GM13976 (cell line): ENCODE measurements at regions not wholly inside any gene's neighbourhood (a gene's known extent, or its start where the extent isn't known, plus 50 kb on each side); places are given as distances from the start of the nearest gene placed in this dataset.

Experiments
- DNase-seq: peaks from one replicate; pipeline ENCODE4 v3.0.0; 2012; ENCODE audit warnings: low spot score
- in situ Hi-C: fragments of 300-500 bp; cut with MboI; formaldehyde crosslinking; loops from one replicate; pipeline ENCODE4 v1.12.0; 2022; ENCODE audit warnings: low sequenced_read_pairs, mixed read lengths, inconsistent platforms; ENCODE audit not compliant: unreplicated experiment
- TF ChIP-seq, protein P1 (sequence below): IDR thresholded peaks from 2 replicates; pipeline ENCODE4 v1.5.1; 2012; ENCODE audit warnings: borderline replicate concordance, mild to moderate bottlenecking; ENCODE audit not compliant: insufficient read depth; ENCODE audit errors: extremely low read depth, missing control alignments, control extremely low read depth

DNA sequence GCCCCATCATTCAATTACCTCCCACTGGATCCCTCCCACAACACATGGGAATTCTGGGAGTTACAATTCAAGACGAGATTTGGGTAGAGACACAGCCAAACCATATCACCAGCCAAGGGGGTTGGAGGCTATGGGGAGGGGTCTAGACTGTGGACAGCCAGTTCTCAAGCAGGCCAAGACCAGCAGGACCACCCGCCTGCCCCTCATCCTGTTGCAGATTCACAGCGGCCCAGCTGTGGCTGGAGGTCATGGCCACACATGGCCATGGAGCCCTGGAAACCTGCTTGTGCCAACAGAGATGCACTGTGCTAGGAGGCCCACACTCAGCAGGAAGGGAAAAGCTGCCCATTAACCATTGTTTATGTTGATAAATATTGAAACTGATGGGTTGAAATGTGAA is 240.5 kb downstream of the TTLL2 start:
- DNase-seq = no peak
- TF ChIP-seq, protein P1, sequence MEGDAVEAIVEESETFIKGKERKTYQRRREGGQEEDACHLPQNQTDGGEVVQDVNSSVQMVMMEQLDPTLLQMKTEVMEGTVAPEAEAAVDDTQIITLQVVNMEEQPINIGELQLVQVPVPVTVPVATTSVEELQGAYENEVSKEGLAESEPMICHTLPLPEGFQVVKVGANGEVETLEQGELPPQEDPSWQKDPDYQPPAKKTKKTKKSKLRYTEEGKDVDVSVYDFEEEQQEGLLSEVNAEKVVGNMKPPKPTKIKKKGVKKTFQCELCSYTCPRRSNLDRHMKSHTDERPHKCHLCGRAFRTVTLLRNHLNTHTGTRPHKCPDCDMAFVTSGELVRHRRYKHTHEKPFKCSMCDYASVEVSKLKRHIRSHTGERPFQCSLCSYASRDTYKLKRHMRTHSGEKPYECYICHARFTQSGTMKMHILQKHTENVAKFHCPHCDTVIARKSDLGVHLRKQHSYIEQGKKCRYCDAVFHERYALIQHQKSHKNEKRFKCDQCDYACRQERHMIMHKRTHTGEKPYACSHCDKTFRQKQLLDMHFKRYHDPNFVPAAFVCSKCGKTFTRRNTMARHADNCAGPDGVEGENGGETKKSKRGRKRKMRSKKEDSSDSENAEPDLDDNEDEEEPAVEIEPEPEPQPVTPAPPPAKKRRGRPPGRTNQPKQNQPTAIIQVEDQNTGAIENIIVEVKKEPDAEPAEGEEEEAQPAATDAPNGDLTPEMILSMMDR = no peak
- in situ Hi-C loops = no loop called here

DNA sequence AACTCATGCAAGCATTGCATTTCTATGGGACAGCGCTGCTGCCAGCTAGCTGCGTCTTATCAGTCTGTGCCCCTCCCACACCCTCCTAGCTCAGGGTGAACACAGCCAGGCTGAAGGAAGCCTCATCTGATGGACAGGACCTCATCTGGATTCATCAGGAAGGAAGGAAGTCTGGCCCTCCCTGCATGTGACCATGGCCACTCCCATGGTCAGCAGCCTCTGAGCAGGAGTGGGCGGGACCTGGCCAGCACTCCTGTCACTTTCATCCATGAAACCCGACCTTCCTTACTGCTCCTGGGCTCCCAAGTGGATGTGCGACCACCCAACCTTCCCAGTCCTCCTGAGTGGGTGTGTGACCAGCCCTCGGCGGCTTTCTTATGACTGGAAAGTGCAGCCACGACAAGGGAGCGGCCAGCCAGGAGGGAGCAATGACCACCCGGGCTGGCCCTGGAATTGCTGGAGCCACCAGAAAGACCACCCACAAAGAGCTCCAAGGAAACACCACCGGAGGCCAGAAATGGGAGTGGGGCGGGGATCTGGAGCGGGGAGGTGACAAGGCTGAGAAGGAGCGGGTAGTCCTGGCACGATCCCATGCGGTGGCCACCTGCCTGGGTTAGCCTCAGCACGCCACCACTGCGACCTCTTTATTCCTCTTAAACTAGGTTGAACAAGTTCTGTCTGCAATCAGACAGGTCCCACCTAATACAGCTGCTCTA is 241.2 kb downstream of the TTLL2 start:
- TF ChIP-seq, protein P1 = no peak
- DNase-seq = no peak
- in situ Hi-C loops = no loop called here

DNA sequence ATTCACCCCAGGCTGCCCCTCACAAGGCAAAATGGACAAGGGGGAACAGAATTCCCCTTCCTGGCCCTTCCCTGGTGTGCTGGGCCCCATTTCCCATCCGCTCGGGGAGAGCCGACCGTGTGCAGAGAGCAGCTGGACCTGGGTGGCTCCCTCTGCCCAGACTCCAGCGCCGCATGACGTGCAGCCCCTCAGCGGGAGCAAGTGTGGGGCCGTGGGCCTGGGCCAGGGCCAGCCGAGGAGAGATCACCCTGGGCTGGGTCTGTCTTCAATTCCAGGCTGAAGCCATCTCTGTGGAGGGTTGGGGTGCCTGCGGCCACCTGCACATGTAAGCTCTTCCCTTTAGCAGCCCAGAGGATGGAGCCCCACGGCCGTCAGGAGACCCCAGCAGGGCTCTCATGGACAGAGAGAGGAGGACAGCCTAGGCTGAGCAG is 241.8 kb downstream of the TTLL2 start:
- in situ Hi-C loops = no loop called here
- no peak for DNase-seq
- TF ChIP-seq, protein P1 = no peak

DNA sequence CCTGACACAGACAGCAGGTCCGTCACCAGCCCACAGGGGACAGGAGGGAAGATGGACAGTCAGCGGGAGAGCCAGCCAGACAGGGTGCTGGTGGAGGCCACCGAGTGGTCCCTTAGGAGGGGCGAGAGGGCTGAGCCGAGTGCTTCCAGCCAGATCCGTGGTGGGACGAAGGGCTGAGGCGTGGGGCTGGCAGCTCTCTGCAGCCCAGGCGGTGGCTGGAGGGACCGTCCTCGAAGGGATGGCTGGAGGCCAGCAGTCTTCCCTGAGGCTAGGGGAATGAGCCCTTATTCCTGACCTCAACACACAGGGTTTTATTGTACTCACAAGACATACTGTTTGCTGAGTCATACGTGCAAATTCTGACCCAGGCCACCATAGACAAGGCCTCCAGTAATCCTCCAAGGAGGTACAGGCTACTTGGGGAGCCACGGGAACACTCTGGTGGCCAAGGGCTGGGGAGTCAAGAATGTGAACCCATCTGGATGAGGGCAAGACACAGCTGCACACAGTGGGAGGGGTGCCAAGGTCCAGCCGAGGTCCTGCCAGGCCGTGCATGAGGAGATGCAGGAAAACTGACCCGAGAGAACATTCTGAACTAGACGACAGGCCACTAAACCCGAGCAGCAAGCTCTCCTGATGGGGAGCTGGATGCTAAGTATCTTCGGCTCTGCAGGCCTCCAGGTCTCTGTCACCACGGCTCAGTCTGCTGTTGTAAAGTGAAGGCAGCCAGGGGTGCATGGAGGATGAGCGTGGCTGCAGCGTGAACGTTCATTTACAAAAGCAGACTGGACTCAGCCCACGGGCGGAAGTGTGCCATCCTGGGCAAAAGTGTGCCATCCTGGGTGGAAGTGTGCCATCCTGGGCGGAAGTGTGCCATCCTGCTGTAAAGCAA is 242.5 kb downstream of the TTLL2 start:
- TF ChIP-seq, protein P1 = no peak
- peak; percentile 33 for DNase-seq
- in situ Hi-C loops = no loop called here

DNA sequence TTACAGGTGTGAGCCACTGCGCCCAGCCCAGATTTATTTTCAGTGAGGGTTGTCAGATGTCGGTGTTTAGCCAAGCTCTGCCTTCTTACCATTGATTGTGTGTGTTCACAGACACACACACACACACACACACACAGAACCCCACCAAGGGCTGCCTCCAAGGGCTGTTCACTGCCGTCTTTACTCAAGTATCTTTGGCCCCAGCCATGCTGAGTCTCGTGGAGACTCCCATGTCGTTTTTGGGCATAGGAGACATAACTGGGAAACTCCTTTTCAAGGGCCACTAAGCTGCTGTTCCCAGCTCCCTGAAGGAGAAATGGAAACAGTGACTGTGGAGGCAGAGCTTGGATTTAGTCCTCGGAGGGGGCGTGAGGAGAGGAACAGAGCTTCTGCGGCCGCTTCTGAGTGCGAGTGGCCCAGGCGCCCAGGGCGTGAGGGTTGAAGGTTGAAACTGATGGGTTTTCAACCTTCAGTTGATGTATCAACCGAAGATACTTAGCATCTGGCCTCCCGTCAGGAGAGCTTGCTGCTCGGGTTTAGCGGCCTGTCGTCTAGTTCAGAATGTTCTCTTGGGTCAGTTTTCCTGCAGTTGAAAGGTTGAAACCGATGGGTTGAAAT is 243.6 kb downstream of the TTLL2 start:
- no peak for DNase-seq
- in situ Hi-C loops = no loop called here
- TF ChIP-seq, protein P1 = no peak

DNA sequence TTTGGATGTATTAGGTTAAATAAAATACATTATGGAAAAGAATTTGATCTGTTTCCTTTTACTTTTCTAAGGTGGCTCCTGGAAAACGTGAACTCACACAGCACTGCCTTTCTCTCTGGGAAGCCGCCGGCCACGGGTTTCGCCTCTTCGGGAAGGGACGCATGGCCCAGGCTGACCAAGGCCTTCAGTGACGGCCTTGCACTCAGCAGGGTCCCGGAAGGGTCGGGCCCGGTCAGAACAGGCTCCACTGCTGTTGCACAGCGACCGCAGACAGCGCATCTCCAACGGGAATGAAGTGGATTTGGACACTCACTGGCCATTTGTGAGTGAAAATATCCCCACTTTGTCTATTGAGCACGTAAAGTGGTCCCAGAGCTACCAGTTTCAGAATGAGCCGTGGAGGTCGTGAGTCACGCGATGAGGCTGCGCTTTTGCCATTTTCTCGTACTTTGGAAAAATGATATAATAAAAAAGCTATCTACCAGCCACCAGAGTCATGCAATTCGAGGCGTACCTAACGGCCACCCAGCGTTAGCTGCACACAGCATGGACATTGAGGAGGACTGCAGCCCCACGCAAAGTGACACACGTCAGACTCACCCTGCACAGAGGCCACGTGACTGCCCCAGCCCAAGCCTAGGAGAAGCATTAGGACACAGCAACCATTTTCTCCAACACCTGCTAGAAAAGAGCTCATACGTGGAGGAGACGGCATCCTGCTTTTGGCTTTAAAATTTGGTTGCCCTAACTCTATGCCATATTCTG is 244.3 kb downstream of the TTLL2 start:
- in situ Hi-C loops = no loop called here
- no peak for DNase-seq
- TF ChIP-seq, protein P1 = no peak
